ENCODE measurements at regions not wholly inside any gene's neighbourhood (a gene's known extent, or its start where the extent isn't known, plus 50 kb on each side); places are given as distances from the start of the nearest gene placed in this dataset.
"Not testable (repeated sequence)": the region's sequence is repeated elsewhere in the genome, so short reads cannot be mapped to it uniquely, and the experiment has no call there.

GRCh38 chr16:17970816-17971331 lies 365.7 kb downstream of the NPIPA8 start:
- Histone ChIP-seq H3K36me3 (ENCODE audit: insufficient read depth, insufficient read length, low read length) (no peaks in the 10 kb centered on the region), H3K4me1 (ENCODE audit: insufficient read depth, insufficient read length) (no peaks in the 10 kb centered on the region), H3K27me3 (ENCODE audit: insufficient read depth, insufficient read length) (no peaks in the 10 kb centered on the region), H3K9ac (ENCODE audit: insufficient read length, low read depth) (no peak overlapping the region), H3K9me3 (ENCODE audit: insufficient read depth, low read length) (0 out of 2 replicates have a peak, but pooled peaks cover 10% of the 10 kb centered on the region), H3K4me3 (ENCODE audit: insufficient read length, low read depth) (no peak overlapping the region)
- no peak for TF ChIP-seq SUZ12 (IDR thresholded peaks at IDR 0.05; ENCODE audit: extremely low read depth, insufficient read depth, insufficient read length)
- TF ChIP-seq ZNF274 (IDR thresholded peaks at IDR 0.05; ENCODE audit: low read depth, low read length): no peak
- TF ChIP-seq YY1 (IDR thresholded peaks at IDR 0.05; ENCODE audit: insufficient read depth, insufficient read length): no peak
- DNase-seq (ENCODE audit: low read depth, low spot score): no peak

GRCh38 chr16:17970157-17970765 lies 366.3 kb downstream of the NPIPA8 start:
- Histone ChIP-seq H3K27me3 (ENCODE audit: insufficient read depth, insufficient read length) (no peaks in the 10 kb centered on the region), H3K4me1 (ENCODE audit: insufficient read depth, insufficient read length) (no peaks in the 10 kb centered on the region), H3K36me3 (ENCODE audit: insufficient read depth, insufficient read length, low read length) (no peaks in the 10 kb centered on the region), H3K4me3 (ENCODE audit: insufficient read length, low read depth) (no peak overlapping the region), H3K9ac (ENCODE audit: insufficient read length, low read depth) (no peak overlapping the region), H3K9me3 (ENCODE audit: insufficient read depth, low read length) (0 out of 2 replicates have a peak, but pooled peaks cover 10% of the 10 kb centered on the region)
- TF ChIP-seq YY1 (IDR thresholded peaks at IDR 0.05; ENCODE audit: insufficient read depth, insufficient read length) (no peak), ZNF274 (IDR thresholded peaks at IDR 0.05; ENCODE audit: low read depth, low read length) (no peak), SUZ12 (IDR thresholded peaks at IDR 0.05; ENCODE audit: extremely low read depth, insufficient read depth, insufficient read length) (no peak)
- DNase-seq (ENCODE audit: low read depth, low spot score): no peak

GRCh38 chr16:17965133-17965900 lies 371.2 kb downstream of the NPIPA8 start:
- Histone ChIP-seq H3K27me3 (ENCODE audit: insufficient read depth, insufficient read length) (no peaks in the 10 kb centered on the region), H3K36me3 (ENCODE audit: insufficient read depth, insufficient read length, low read length) (no peaks in the 10 kb centered on the region), H3K4me1 (ENCODE audit: insufficient read depth, insufficient read length) (no peaks in the 10 kb centered on the region), H3K9ac (ENCODE audit: insufficient read length, low read depth) (no peak overlapping the region), H3K4me3 (ENCODE audit: insufficient read length, low read depth) (no peak overlapping the region), H3K9me3 (ENCODE audit: insufficient read depth, low read length) (peaks cover 28% of the 10 kb centered on the region)
- no peak for DNase-seq (ENCODE audit: low read depth, low spot score)
- no peak for TF ChIP-seq SUZ12 (IDR thresholded peaks at IDR 0.05; ENCODE audit: extremely low read depth, insufficient read depth, insufficient read length)
- no peak for TF ChIP-seq ZNF274 (IDR thresholded peaks at IDR 0.05; ENCODE audit: low read depth, low read length)
- no peak for TF ChIP-seq YY1 (IDR thresholded peaks at IDR 0.05; ENCODE audit: insufficient read depth, insufficient read length)

- DNase-seq (ENCODE audit: low read depth, low spot score): no peak
- Histone ChIP-seq H3K9me3 (ENCODE audit: insufficient read depth, low read length) (peaks cover 34% of the 10 kb centered on the region), H3K4me1 (ENCODE audit: insufficient read depth, insufficient read length) (no peaks in the 10 kb centered on the region), H3K27me3 (ENCODE audit: insufficient read depth, insufficient read length) (no peaks in the 10 kb centered on the region), H3K36me3 (ENCODE audit: insufficient read depth, insufficient read length, low read length) (no peaks in the 10 kb centered on the region), H3K9ac (ENCODE audit: insufficient read length, low read depth) (no peak overlapping the region), H3K4me3 (ENCODE audit: insufficient read length, low read depth) (no peak overlapping the region)
- TF ChIP-seq SUZ12 (IDR thresholded peaks at IDR 0.05; ENCODE audit: extremely low read depth, insufficient read depth, insufficient read length): no peak
- TF ChIP-seq YY1 (IDR thresholded peaks at IDR 0.05; ENCODE audit: insufficient read depth, insufficient read length): no peak
- no peak for TF ChIP-seq ZNF274 (IDR thresholded peaks at IDR 0.05; ENCODE audit: low read depth, low read length)
These were observed 372.3 kb downstream of the NPIPA8 start for GRCh38 chr16:17964196-17964595.

GRCh38 chr16:17963185-17963836 lies 373.2 kb downstream of the NPIPA8 start:
- H3K36me3 ChIP-seq (ENCODE audit: insufficient read depth, insufficient read length, low read length): no peaks in the 10 kb centered on the region
- H3K4me3 ChIP-seq (ENCODE audit: insufficient read length, low read depth): no peak overlapping the region
- H3K9ac ChIP-seq (ENCODE audit: insufficient read length, low read depth): no peak overlapping the region
- TF ChIP-seq YY1 (IDR thresholded peaks at IDR 0.05; ENCODE audit: insufficient read depth, insufficient read length) (no peak), SUZ12 (IDR thresholded peaks at IDR 0.05; ENCODE audit: extremely low read depth, insufficient read depth, insufficient read length) (no peak), ZNF274 (IDR thresholded peaks at IDR 0.05; ENCODE audit: low read depth, low read length) (no peak)
- H3K9me3 ChIP-seq (ENCODE audit: insufficient read depth, low read length): peaks cover 34% of the 10 kb centered on the region
- no peak for DNase-seq (ENCODE audit: low read depth, low spot score)
- no peaks in the 10 kb centered on the region for H3K4me1 ChIP-seq (ENCODE audit: insufficient read depth, insufficient read length)
- H3K27me3 ChIP-seq (ENCODE audit: insufficient read depth, insufficient read length): no peaks in the 10 kb centered on the region

- TF ChIP-seq YY1 (IDR thresholded peaks at IDR 0.05; ENCODE audit: insufficient read depth, insufficient read length): no peak
- TF ChIP-seq ZNF274 (IDR thresholded peaks at IDR 0.05; ENCODE audit: low read depth, low read length): no peak
- TF ChIP-seq SUZ12 (IDR thresholded peaks at IDR 0.05; ENCODE audit: extremely low read depth, insufficient read depth, insufficient read length): no peak
- DNase-seq (ENCODE audit: low read depth, low spot score): no peak
- no peaks in the 10 kb centered on the region for H3K36me3 ChIP-seq (ENCODE audit: insufficient read depth, insufficient read length, low read length)
- no peaks in the 10 kb centered on the region for H3K27me3 ChIP-seq (ENCODE audit: insufficient read depth, insufficient read length)
- H3K9ac ChIP-seq (ENCODE audit: insufficient read length, low read depth): no peak overlapping the region
- no peak overlapping the region for H3K4me3 ChIP-seq (ENCODE audit: insufficient read length, low read depth)
- H3K4me1 ChIP-seq (ENCODE audit: insufficient read depth, insufficient read length): no peaks in the 10 kb centered on the region
- H3K9me3 ChIP-seq (ENCODE audit: insufficient read depth, low read length): peaks cover 34% of the 10 kb centered on the region
These were observed 373.8 kb downstream of the NPIPA8 start for GRCh38 chr16:17962726-17963125.

- peaks cover 25% of the 10 kb centered on the region for H3K9me3 ChIP-seq (ENCODE audit: insufficient read depth, low read length)
- not testable (repeated sequence) for H3K4me3 ChIP-seq (ENCODE audit: insufficient read length, low read depth)
These were observed 374.7 kb downstream of the NPIPA8 start for GRCh38 chr16:17961822-17962221.

More at GRCh38 chr16:17961822-17962221, 374.7 kb downstream of the NPIPA8 start:
- not testable (repeated sequence) for H3K9ac ChIP-seq (ENCODE audit: insufficient read length, low read depth); H3K36me3 ChIP-seq (ENCODE audit: insufficient read depth, insufficient read length, low read length); H3K27me3 ChIP-seq (ENCODE audit: insufficient read depth, insufficient read length); H3K4me1 ChIP-seq (ENCODE audit: insufficient read depth, insufficient read length); DNase-seq (ENCODE audit: low read depth, low spot score)
